ENCODE measurements at regions not wholly inside any gene's neighbourhood (a gene's known extent, or its start where the extent isn't known, plus 50 kb on each side); places are given as distances from the start of the nearest gene placed in this dataset.

DNA sequence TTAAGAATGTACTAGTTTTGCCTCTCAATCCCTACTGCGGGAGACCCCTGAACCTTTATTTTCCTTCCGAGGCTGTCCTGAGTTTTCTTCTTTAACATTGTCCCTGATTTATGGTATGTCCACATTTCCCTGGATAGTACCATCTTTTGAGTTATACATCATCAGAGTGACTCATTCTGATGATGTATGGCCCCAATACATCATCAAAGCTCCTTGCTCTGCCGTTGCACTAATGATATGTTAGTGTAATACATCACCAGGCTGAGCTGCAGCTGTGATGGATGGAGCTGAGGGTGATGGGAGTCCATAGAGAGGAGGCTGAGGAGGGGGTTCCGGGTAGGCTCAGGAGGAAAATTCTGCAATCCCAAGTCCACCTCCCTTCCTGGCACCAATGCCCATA is 986.5 kb downstream of the KCNMA1 start:
- H3K27ac Mint-ChIP-seq (ENCODE audit: low read depth, unreplicated experiment) = no peak overlapping the region
- POLR2A ChIA-PET = no interaction called here
- intact Hi-C loops (cut with micrococcal nuclease) = no loop called here
- H3K4me3 Mint-ChIP-seq (ENCODE audit: unreplicated experiment) = no peak overlapping the region
- H3K27me3 Mint-ChIP-seq (ENCODE audit: insufficient read depth, unreplicated experiment) = no peaks in the 10 kb centered on the region
- BruUV-seq (replicated peaks) = no TSS peak
- TF ChIP-seq, protein P1, sequence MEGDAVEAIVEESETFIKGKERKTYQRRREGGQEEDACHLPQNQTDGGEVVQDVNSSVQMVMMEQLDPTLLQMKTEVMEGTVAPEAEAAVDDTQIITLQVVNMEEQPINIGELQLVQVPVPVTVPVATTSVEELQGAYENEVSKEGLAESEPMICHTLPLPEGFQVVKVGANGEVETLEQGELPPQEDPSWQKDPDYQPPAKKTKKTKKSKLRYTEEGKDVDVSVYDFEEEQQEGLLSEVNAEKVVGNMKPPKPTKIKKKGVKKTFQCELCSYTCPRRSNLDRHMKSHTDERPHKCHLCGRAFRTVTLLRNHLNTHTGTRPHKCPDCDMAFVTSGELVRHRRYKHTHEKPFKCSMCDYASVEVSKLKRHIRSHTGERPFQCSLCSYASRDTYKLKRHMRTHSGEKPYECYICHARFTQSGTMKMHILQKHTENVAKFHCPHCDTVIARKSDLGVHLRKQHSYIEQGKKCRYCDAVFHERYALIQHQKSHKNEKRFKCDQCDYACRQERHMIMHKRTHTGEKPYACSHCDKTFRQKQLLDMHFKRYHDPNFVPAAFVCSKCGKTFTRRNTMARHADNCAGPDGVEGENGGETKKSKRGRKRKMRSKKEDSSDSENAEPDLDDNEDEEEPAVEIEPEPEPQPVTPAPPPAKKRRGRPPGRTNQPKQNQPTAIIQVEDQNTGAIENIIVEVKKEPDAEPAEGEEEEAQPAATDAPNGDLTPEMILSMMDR (IDR thresholded peaks at IDR 0.05; ENCODE audit: unreplicated experiment) = no peak
- peaks cover 5% of the 10 kb centered on the region for H3K4me1 Mint-ChIP-seq (ENCODE audit: insufficient read depth, unreplicated experiment)
- DNase-seq (ENCODE audit: unreplicated experiment) = no peak
- CTCF ChIA-PET = no interaction called here
- no peaks in the 10 kb centered on the region for H3K36me3 Mint-ChIP-seq (ENCODE audit: insufficient read depth, unreplicated experiment)
- H3K9me3 Mint-ChIP-seq (ENCODE audit: unreplicated experiment) = no peaks in the 10 kb centered on the region

DNA sequence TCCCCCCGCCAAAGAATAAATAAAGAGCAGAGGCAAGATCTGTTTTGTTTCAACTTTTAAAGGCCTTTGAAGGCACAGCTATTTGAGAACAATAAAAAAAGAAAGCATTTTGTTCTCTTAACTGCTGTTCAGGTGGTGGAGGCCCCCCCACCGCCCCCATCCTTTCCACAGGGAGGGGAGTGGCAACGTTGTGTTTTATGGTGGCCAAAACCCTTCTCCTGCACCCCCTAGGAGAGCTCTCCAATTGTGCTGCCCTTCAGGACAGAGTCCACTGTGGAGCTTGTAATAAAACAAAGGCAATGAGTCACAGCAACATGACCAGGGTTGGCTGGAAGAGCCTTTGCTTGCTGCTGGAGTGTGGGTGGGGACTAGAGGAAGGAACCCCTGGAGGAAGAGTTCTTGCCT is 987.9 kb downstream of the KCNMA1 start:
- ChIA-PET CTCF (no interaction called here), POLR2A (no interaction called here)
- H3K9me3 Mint-ChIP-seq (ENCODE audit: unreplicated experiment) = no peaks in the 10 kb centered on the region
- no peaks in the 10 kb centered on the region for H3K27me3 Mint-ChIP-seq (ENCODE audit: insufficient read depth, unreplicated experiment)
- no peak overlapping the region for H3K4me3 Mint-ChIP-seq (ENCODE audit: unreplicated experiment)
- no peak overlapping the region for H3K27ac Mint-ChIP-seq (ENCODE audit: low read depth, unreplicated experiment)
- peaks cover 5% of the 10 kb centered on the region for H3K4me1 Mint-ChIP-seq (ENCODE audit: insufficient read depth, unreplicated experiment)
- TF ChIP-seq, protein P1 (IDR thresholded peaks at IDR 0.05; ENCODE audit: unreplicated experiment) = no peak
- no peaks in the 10 kb centered on the region for H3K36me3 Mint-ChIP-seq (ENCODE audit: insufficient read depth, unreplicated experiment)
- intact Hi-C loops (cut with micrococcal nuclease) = no loop called here
- BruUV-seq (replicated peaks) = no TSS peak
- peak; percentile 55 for DNase-seq (ENCODE audit: unreplicated experiment)

DNA sequence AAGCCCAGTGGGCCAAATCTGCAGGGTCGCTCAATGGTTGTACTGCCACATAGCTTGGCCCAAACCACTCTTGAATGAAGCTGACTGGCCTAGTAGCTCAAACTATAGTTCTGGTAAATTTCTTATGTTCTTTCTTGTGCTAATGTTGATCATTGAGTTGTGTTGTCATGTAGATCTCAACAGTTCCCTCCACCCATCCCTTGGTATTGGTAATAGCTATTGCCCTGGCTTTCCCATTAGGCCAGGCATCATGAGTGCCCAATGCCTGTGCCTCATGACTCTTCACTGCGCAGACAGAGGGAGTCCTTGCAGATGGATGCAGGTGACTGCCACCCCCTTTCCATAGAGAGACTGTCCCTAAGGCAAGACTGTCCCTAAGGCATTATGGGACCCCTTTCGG is 988.4 kb downstream of the KCNMA1 start:
- Mint-ChIP-seq H3K27ac (ENCODE audit: low read depth, unreplicated experiment) (no peak overlapping the region), H3K36me3 (ENCODE audit: insufficient read depth, unreplicated experiment) (no peaks in the 10 kb centered on the region), H3K4me3 (ENCODE audit: unreplicated experiment) (no peak overlapping the region), H3K4me1 (ENCODE audit: insufficient read depth, unreplicated experiment) (peaks cover 5% of the 10 kb centered on the region), H3K9me3 (ENCODE audit: unreplicated experiment) (no peaks in the 10 kb centered on the region), H3K27me3 (ENCODE audit: insufficient read depth, unreplicated experiment) (no peaks in the 10 kb centered on the region)
- TF ChIP-seq, protein P1 (IDR thresholded peaks at IDR 0.05; ENCODE audit: unreplicated experiment) = no peak
- no peak for DNase-seq (ENCODE audit: unreplicated experiment)
- POLR2A ChIA-PET = no interaction called here
- intact Hi-C loops (cut with micrococcal nuclease) = no loop called here
- no TSS peak for BruUV-seq (replicated peaks)
- CTCF ChIA-PET = no interaction called here

DNA sequence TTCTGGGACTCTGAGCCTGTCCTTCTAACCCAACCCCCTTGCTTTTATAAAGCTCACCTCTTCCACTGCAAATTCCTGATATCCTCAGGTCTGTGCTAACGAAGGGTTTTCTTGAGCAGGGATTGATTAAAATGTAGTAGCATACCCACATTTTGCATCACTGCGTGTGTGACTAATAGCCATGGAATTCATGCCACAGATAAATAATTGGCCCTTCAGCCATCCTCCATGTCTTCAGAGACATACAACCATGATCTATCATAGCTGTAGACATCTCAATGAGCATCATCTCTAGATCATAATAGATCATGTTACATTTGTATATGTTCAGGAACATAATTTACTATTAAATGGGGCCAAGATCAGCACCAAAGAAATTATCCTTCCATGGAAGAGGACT is 990.3 kb downstream of the KCNMA1 start:
- Mint-ChIP-seq H3K36me3 (ENCODE audit: insufficient read depth, unreplicated experiment) (no peaks in the 10 kb centered on the region), H3K27me3 (ENCODE audit: insufficient read depth, unreplicated experiment) (no peaks in the 10 kb centered on the region), H3K27ac (ENCODE audit: low read depth, unreplicated experiment) (no peak overlapping the region), H3K4me1 (ENCODE audit: insufficient read depth, unreplicated experiment) (peaks cover 5% of the 10 kb centered on the region), H3K9me3 (ENCODE audit: unreplicated experiment) (no peaks in the 10 kb centered on the region), H3K4me3 (ENCODE audit: unreplicated experiment) (no peak overlapping the region)
- CTCF ChIA-PET = no interaction called here
- no TSS peak for BruUV-seq (replicated peaks)
- DNase-seq (ENCODE audit: unreplicated experiment) = peak; percentile 9
- TF ChIP-seq, protein P1 (IDR thresholded peaks at IDR 0.05; ENCODE audit: unreplicated experiment) = no peak
- intact Hi-C loops (cut with micrococcal nuclease) = no loop called here
- POLR2A ChIA-PET = no interaction called here

Data from MCF 10A (cell line).